ENCODE measurements at regions not wholly inside any gene's neighbourhood (a gene's known extent, or its start where the extent isn't known, plus 50 kb on each side); places are given as distances from the start of the nearest gene placed in this dataset.
"Not testable (repeated sequence)": the region's sequence is repeated elsewhere in the genome, so short reads cannot be mapped to it uniquely, and the experiment has no call there.

DNA sequence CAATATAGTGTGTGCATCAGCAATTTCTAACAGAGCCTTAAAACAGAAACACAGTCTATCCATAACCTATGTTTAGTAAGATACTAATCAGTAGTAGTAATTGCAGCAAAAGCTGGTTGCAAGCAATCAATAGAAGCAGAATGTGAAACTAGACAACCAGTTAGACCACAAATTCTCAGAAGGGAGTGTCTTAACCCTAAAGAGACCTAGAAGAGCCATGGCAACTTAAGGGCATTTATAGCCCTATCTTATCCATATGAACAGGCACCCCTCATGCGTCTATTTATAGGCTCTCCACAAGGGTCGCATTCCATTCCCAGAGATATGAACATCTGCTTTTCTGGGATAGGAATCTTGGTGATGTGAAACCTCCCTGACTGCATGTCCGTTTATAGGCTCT, 188.1 kb upstream of the RAI14 start:
- TF ChIP-seq, protein P1, sequence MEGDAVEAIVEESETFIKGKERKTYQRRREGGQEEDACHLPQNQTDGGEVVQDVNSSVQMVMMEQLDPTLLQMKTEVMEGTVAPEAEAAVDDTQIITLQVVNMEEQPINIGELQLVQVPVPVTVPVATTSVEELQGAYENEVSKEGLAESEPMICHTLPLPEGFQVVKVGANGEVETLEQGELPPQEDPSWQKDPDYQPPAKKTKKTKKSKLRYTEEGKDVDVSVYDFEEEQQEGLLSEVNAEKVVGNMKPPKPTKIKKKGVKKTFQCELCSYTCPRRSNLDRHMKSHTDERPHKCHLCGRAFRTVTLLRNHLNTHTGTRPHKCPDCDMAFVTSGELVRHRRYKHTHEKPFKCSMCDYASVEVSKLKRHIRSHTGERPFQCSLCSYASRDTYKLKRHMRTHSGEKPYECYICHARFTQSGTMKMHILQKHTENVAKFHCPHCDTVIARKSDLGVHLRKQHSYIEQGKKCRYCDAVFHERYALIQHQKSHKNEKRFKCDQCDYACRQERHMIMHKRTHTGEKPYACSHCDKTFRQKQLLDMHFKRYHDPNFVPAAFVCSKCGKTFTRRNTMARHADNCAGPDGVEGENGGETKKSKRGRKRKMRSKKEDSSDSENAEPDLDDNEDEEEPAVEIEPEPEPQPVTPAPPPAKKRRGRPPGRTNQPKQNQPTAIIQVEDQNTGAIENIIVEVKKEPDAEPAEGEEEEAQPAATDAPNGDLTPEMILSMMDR (IDR thresholded peaks at IDR 0.05; ENCODE audit: low read depth, low read length) = not testable (repeated sequence)
- not testable (repeated sequence) for TF ChIP-seq POLR2A (IDR thresholded peaks at IDR 0.05; ENCODE audit: extremely low read depth, insufficient read length); MYC (IDR thresholded peaks at IDR 0.05; ENCODE audit: low read depth, low read length)
